ENCODE measurements at regions not wholly inside any gene's neighbourhood (a gene's known extent, or its start where the extent isn't known, plus 50 kb on each side); places are given as distances from the start of the nearest gene placed in this dataset.

DNA sequence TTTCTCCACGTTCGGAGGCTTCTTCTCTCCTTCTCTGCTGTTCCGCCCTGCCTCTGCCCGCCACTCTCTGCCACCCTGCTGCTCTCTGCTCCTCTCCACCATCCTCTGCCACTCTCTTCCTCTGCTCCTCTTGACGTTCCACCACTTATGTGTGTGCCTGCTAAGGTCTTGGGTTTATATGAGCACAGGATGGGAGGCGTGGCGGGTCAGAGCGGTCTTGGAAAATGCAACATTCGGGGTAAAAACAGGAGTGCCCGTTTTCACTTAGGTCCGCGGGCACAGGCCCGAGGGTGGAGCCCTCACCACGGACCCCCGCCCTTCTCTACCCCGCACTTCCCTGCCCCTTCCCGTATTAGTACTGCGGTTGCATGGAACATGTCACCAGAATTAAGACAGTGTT is 114.4 kb upstream of the FBXL7 start:
- Histone ChIP-seq H3K9me3 (no peaks in the 10 kb centered on the region), H3K36me3 (no peaks in the 10 kb centered on the region), H3K27me3 (no peaks in the 10 kb centered on the region), H3K4me3 (no peak overlapping the region), H3K4me1 (no peaks in the 10 kb centered on the region), H3K27ac (no peak overlapping the region)
- TF ChIP-seq, protein P1, sequence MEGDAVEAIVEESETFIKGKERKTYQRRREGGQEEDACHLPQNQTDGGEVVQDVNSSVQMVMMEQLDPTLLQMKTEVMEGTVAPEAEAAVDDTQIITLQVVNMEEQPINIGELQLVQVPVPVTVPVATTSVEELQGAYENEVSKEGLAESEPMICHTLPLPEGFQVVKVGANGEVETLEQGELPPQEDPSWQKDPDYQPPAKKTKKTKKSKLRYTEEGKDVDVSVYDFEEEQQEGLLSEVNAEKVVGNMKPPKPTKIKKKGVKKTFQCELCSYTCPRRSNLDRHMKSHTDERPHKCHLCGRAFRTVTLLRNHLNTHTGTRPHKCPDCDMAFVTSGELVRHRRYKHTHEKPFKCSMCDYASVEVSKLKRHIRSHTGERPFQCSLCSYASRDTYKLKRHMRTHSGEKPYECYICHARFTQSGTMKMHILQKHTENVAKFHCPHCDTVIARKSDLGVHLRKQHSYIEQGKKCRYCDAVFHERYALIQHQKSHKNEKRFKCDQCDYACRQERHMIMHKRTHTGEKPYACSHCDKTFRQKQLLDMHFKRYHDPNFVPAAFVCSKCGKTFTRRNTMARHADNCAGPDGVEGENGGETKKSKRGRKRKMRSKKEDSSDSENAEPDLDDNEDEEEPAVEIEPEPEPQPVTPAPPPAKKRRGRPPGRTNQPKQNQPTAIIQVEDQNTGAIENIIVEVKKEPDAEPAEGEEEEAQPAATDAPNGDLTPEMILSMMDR (IDR thresholded peaks at IDR 0.05), result no peak
- no peak for TF ChIP-seq POLR2A (IDR thresholded peaks at IDR 0.05)
- intact Hi-C loops (cut with DNase I; ENCODE audit: low total_unique reads), result no loop called here
- DNase-seq, result no peak

DNA sequence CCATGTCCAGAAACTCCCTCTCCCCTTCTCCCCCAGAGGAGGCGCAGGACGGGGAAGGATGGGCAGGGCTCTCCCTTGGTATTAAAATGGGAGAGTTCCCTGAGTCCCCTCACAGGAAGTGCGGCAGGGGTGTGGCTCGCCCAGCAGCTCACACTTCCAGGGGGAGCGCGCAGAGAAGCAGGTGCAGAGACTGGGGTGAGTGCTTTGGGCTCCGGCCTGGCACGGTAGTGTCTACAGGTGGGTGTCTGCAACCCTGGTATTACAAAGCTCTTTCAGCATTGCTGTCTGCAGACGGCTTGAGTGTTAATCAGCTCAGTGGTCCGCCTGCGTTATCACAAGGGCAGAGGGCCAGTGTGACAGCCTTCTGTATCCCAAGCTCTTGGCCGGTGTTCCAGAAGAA is 114.9 kb upstream of the FBXL7 start:
- TF ChIP-seq POLR2A (IDR thresholded peaks at IDR 0.05), result no peak
- TF ChIP-seq, protein P1 (IDR thresholded peaks at IDR 0.05), result no peak
- H3K9me3 ChIP-seq, result no peaks in the 10 kb centered on the region
- intact Hi-C loops (cut with DNase I; ENCODE audit: low total_unique reads), result no loop called here

DNA sequence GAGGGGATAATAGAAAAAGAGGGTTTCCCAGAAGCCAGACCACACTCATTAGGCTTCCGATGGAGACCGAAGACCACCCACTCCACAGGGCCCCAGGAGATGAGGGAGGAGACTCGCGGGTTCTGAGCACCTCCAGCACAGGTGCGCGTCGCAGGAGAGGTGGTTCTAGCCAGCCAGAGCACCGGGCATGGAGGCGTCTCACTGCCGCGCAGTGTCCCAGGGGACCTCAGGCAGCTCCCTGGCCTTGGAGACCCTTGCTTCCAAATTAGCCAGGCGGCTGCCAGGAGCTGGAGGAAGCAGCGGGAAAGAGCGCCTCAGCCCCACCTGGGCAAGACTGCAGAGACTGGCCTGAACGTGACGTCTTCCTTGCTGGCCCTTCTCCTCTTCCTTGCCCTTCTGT is 115.4 kb upstream of the FBXL7 start:
- DNase-seq, result no peak
- no peak for TF ChIP-seq POLR2A (IDR thresholded peaks at IDR 0.05)
- TF ChIP-seq, protein P1 (IDR thresholded peaks at IDR 0.05), result no peak
- Histone ChIP-seq H3K4me3 (no peak overlapping the region), H3K27me3 (no peaks in the 10 kb centered on the region), H3K27ac (no peak overlapping the region), H3K36me3 (no peaks in the 10 kb centered on the region), H3K9me3 (no peaks in the 10 kb centered on the region), H3K4me1 (no peaks in the 10 kb centered on the region)
- intact Hi-C loops (cut with DNase I; ENCODE audit: low total_unique reads), result no loop called here

More for the DNA sequence above, 114.9 kb upstream of the FBXL7 start:
- no peak for DNase-seq
- no peaks in the 10 kb centered on the region for H3K4me1 ChIP-seq
- no peaks in the 10 kb centered on the region for H3K27me3 ChIP-seq
- no peaks in the 10 kb centered on the region for H3K36me3 ChIP-seq
- H3K4me3 ChIP-seq, result no peak overlapping the region
- H3K27ac ChIP-seq, result no peak overlapping the region

DNA sequence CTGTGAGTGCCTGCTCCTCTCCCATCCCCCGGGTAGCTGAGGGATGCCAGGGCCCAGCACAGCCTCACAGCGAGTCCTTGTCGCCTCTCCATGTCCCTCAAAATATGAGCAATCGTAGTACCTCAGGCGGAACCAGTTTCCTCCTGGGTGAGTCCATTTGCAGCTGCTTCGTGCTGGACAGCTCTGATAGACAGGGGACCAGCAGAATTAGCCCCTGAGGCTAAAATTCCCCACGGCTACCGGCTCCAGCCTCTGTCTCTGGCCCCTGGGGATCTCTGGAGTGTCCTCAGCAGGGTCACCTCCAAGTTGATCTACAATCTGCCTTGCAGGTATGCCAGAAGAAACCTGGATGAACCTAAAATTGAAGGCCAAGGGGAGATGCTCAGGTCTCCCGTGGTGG is 115.8 kb upstream of the FBXL7 start:
- no peak for DNase-seq
- H3K9me3 ChIP-seq, result no peaks in the 10 kb centered on the region
- H3K4me1 ChIP-seq, result no peaks in the 10 kb centered on the region
- intact Hi-C loops (cut with DNase I; ENCODE audit: low total_unique reads), result no loop called here
- H3K27ac ChIP-seq, result no peak overlapping the region
- no peaks in the 10 kb centered on the region for H3K36me3 ChIP-seq
- TF ChIP-seq, protein P1 (IDR thresholded peaks at IDR 0.05), result no peak
- TF ChIP-seq POLR2A (IDR thresholded peaks at IDR 0.05), result no peak
- H3K4me3 ChIP-seq, result no peak overlapping the region
- H3K27me3 ChIP-seq, result no peaks in the 10 kb centered on the region

DNA sequence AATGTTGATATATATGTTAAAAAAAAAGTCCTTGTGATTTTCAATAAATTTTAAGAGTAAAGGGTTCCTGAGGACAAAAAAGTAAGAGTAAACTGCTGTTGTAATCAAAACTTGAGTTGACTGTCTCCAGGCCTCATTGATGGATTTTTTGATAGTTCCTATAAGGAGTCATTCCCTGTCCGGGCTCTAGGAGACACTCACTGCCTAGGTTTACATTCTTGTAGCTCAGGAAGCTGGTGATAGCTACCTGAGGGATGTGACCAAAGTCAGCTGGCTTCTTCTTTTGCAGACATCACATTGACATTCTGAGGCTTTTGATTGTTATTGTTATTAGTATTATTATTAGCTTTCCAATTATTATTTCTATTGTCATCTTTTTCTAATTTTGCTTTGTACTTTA is 116.5 kb upstream of the FBXL7 start:
- H3K27me3 ChIP-seq, result no peaks in the 10 kb centered on the region
- intact Hi-C loops (cut with DNase I; ENCODE audit: low total_unique reads), result no loop called here
- TF ChIP-seq POLR2A (IDR thresholded peaks at IDR 0.05), result no peak
- TF ChIP-seq, protein P1 (IDR thresholded peaks at IDR 0.05), result peak in 2 of 4 experiments; percentile 27 to 37
- no peaks in the 10 kb centered on the region for H3K9me3 ChIP-seq
- no peaks in the 10 kb centered on the region for H3K36me3 ChIP-seq
- H3K4me3 ChIP-seq, result no peak overlapping the region
- no peaks in the 10 kb centered on the region for H3K4me1 ChIP-seq
- no peak for DNase-seq
- no peak overlapping the region for H3K27ac ChIP-seq

Data from uterus (tissue), 3 donors.